CD4-positive, alpha-beta T cell treated with Interleukin-2 at 100 ng/mL for 4 hours (primary cell): ENCODE measurements at regions not wholly inside any gene's neighbourhood (a gene's known extent, or its start where the extent isn't known, plus 50 kb on each side); places are given as distances from the start of the nearest gene placed in this dataset.

Experiments used
- DNase-seq: peaks from one replicate; pipeline ENCODE4 v3.0.0-alpha.2; 2020; ENCODE audit warnings: low spot score

DNA sequence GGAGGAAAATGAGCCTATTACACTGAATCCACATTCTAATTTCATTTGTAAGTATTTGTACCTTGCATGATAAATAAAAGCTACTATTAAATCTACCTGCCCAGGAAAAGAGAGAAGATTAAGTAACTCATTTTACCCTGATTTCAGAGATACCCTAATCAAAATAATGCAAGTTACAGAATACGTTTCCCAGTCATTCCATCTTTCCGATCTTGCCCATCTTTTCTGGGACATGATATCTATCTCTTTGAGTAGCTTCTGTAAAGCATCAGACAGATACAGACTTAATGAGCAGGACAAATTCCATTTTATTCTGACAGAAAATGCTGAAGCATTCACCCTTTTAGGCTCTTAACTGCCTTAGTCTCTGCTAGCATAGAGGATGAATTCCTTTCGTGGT is 56.6 kb downstream of the SPRY2 start:
- no peak for DNase-seq

DNA sequence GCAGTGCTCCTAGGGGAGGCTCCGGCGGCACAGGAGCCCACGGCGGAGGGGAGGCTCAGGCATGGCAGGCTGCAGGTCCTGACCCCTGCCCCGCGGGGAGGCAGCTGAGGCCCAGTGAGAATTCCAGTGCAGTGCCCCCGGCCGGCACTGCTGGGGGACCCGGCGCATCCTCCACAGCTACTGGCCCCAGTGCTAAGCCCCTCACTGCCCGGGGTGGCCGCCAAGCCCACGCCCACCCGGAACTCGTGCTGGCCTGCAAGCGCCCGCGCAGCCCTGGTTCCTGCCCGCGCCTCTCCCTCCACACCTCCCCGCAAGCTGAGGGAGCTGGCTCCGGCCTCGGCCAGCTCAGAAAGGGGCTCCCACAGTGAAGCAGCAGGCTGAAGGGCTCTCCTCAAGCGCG is 62.2 kb downstream of the SPRY2 start:
- DNase-seq, result no peak

GRCh38 chr13:80276371-80277289 is 64.3 kb downstream of the SPRY2 start:
- no peak for DNase-seq

DNA sequence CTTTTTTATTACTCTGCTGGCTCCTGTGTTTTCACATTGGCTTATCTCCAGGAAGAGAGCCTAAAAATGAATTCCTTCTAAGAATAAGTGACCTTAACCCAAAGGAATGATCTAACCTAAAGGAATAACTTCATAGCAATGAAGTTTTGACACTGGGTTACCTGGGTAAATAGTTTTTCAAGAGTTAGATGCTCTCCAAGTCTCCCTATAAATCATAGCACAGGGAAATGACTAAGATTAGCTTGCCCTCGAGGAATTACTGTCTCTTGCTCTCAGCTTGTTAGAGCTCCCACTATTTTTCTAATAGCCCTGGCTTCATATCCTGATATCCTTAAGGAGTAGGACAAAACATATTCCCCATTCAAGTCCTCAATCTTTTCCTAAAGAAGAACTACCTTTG is 66.3 kb downstream of the SPRY2 start:
- DNase-seq, result no peak

- DNase-seq, result no peak
These were observed 67.2 kb downstream of the SPRY2 start for GRCh38 chr13:80273718-80274117.

- DNase-seq, result no peak
These were observed 75.6 kb downstream of the SPRY2 start for GRCh38 chr13:80265348-80265747.

DNA sequence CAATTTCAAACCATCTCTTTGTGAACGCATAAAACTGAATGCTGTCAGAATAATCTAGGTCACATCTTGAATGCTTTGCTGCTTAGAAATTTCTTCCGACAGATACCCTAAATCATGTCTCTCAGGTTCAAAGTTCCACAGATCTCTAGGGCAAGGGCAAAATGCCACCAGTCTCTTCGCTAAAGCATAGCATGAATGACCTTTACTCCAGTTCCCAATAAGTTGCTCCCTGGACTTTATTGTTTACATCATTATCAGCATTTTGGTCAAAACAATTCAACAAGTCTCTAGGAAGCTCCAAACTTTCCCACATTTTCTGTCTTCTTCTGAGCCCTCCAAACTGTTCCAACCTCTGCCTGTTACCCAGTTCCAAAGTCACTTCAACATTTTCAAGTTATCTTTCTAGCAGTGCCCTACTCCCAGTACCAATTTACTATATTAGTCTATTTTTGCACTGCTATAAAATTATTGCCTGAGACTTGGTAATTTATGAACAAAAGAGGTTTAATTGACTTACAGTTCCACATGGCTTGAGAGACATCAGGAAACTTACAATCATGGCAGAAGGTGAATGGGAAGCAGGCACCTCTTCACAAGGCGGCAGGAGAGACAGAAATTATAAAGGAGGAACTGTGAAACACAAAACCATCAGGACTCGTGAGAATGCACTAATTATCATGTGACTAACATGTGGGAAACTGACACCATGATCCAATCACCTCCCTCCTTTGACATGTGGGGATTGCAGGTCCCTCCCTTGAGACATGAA is 77.0 kb downstream of the SPRY2 start:
- no peak for DNase-seq

DNA sequence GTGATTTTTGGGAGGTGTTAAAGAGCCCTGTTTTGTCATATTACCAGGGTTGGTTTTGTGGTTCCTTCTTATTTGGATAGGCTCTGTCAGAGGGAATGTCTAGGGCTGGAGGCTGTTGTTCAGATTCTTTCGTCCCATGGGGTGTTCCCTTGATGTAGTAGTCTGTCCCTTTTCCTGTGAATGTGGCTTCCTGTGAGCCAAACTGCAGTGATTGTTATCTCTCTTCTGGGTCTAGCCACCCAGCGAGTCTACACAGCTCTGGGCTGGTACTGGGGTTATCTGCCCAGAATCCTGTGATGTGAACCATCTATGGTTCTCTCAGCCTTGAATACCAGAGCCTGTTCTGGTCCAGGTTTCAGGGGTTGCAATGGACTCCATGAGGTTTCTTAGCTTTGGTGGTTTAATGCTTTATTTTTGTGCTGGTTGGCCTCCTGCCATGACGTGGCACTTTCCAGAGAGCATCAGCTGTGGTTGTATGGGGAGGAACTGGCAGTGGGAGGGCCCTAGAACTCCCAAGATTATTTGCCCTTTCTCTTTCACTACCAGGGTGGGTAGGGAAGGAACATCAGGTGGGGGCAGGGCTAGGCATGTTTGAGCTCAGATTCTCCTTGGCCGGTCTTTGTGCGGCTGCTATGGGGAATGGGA is 78.8 kb downstream of the SPRY2 start:
- no peak for DNase-seq

DNA sequence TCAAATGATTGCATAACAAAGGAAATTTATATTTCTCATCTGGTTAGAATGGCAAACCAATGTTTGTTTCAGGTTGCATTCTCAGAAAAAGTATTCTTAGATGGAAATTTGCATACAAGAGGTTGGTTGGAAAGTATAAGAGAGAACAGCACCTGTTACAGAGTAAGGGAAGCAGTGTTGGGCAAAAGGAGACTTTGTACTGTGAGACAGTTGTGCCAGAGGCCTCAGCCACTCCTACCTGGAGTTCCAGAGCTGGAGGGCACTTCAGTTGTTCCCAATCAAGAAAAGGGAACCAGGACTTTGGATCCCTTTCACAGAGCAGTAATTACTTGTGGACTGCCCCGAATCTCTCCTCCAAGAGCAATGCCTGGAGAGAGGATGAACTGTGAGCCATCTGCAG is 81.8 kb downstream of the SPRY2 start:
- DNase-seq, result no peak

DNA sequence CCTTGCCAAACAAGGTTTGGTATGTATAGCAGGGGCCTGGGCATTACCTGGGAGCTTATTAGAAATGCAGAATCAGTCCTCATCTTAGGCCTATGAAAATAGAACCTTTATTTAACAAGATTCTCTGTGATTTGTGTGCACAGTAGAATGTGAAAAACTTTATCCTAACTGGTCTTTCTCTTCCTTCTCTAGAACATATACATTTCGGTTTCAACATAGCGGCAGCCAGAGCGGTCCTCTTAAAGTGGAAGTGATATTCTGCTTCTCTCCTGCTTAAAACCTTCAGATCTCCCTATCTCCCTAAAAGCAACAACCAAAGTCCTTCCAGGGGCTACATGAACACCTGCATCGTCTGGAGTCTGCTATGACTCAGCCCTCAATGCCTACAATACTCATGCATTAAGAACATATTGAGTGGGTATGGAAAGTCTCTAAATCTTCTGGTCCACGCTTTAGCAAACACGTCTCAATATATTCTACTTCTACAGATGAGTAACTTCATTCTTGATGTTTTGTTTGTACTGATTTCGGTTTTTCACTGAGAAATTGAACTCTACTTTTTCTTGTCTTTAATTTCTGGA is 84.5 kb downstream of the SPRY2 start:
- DNase-seq, result no peak

DNA sequence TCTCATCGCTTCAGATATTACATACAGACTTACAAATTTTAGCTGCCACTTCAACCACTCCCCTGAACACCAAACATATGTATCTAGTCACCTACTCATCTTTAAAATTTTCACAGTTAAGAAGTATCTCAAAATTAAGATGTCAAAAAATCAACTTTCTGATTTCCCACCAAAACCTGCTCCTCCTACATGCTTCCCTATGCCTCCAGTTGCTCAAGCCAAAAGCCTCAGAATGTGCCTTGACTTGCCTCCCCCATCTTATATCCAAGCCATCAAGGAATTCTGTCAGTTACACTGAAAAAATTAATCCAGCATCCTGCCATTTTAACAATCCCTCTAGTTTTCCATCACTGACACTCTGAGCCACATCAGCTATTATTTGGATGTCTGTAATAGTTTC is 85.0 kb downstream of the SPRY2 start:
- no peak for DNase-seq

DNA sequence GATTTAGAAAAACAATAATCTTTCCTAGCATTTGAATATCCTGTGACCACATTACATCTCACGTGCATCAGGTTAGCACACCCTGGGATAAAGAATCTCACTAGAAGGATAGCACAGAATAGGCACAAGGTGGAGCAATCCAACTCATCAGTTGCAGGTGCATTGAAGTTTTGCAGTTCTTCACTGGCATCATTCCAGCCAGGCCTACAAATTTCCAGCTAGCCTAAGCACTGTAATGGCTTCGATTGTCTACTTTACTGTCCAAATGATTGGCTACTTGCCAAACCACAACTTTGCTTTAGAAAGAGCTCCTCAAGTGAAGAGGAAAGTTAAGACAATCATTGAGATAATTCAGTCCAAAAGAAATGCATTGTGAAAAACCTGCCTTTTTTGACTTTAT is 89.5 kb downstream of the SPRY2 start:
- no peak for DNase-seq

- DNase-seq, result no peak
These were observed 90.6 kb downstream of the SPRY2 start for GRCh38 chr13:80250213-80250810.

GRCh38 chr13:80249516-80250212 is 91.3 kb downstream of the SPRY2 start:
- no peak for DNase-seq

DNA sequence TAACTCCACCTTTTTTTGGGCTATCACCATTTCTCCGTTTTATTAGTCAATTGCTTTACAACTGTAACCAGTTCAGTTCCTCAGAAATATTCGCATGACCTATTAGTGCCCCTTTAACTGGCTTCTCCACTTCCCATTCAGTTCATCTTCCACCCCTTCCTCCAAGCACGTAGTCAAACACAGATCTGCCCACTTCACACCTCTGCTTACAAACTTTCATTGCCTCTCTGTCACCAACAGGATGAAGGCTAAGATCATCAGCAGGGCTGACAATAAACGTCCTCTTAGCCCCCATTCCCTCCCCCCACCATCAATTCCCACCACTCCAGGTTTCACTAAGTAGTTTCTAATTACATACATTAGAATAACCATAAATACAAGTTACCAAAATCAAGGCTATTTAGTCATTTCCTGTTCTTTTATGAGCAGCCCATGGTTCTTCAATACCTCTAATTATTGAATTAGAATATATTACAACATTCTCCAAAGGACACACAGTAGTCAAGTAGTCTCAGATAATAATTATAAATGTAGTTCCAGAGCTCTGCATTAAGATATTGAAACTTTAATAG is 95.7 kb downstream of the SPRY2 start:
- no peak for DNase-seq

- no peak for DNase-seq
These were observed 96.4 kb downstream of the SPRY2 start for GRCh38 chr13:80244574-80244973.

DNA sequence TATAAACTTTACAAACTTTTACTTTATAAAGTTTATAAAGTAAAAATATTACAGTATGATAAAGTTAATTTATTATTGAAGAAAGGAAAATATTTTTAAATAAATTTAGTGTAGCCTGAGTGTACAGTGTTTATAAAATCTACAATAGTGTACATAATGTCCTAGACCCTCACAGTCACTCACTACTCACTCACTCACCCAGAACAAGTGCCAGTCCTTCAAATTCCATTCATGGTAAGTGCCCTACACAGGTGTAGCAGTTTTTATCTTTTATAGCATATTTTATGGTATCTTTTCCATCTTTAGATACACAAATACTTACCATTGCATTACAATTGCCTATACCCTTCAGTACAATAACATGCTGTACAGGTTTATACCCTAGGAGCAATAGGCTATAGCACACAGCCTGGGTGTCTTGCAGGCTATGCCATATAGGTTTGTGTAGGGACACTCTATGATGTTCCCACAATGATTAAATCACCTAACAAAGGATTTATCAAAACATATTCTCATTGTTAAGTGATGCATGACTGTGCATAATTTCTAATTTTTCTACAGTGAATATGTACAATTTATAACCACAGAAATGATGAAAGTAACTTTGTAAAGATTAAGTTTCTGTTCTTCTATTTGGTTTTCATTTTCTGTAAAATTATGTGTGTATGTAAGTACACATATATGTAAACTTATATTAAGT is 98.0 kb downstream of the SPRY2 start:
- DNase-seq, result no peak

- no peak for DNase-seq
These were observed 101.2 kb downstream of the SPRY2 start for GRCh38 chr13:80239571-80240255.

DNA sequence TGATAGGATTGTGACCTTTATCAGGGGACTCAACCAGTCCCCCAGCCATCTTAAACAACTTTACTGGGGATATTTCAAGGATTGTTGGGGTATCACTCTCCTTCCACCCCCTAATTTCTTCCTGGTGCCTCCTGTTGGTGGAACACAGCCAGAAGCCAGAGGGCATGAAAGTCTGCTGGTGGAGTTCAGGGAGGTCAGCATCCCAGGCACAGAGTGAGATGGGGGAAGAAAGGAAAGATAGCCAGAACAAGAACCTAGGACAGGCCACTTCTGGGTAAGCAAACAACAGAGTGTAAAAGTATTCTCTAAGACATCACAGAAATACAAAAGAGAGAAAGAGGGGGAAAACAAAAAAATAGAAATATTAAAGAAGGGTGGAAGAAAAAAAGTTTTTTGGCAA is 101.8 kb downstream of the SPRY2 start:
- DNase-seq, result no peak

- no peak for DNase-seq
These were observed 103.3 kb downstream of the SPRY2 start for GRCh38 chr13:80237646-80238045.
